ENCODE measurements at regions not wholly inside any gene's neighbourhood (a gene's known extent, or its start where the extent isn't known, plus 50 kb on each side); places are given as distances from the start of the nearest gene placed in this dataset.

DNA sequence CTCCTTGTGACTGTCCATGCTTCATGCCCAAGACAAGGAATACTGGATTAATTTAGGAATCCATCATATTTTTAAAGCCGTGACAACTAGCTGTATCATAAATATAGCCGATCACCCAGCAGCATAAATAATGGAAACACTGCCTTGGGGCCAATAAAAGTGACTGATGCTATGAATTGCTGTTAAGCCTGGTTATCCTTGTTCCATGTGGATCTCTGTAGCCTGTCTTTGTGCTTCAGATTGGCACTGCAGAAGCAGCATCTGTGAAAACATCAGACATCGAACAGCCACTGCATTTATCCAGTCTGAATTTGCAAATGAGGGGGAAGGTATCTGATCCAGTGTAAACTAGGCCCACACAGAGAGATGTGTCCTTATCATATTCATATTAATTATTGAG, 1181.8 kb downstream of the SORCS1 start:
- no peak for DNase-seq (ENCODE audit: low read depth in 2 of 2)

DNA sequence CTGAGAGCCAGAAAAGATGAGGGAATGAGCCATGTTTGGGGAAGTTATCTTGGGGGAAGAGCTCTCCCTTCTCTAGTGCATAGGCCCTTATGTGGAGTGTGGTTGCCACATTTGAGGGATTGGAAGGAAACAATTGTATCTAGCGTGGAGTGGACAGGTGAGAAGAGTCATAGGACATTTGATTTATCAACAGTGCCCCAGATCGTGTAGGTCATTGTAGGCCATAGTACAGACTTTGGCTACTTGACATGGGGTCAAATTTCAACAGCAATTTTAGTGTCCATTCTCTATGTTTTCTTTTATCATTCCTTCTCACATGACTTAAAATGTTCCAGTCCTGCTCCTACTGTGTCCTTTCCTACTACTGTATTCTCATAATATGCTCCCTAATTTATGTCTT, 1182.8 kb downstream of the SORCS1 start:
- DNase-seq (ENCODE audit: low read depth in 2 of 2): no peak

DNA sequence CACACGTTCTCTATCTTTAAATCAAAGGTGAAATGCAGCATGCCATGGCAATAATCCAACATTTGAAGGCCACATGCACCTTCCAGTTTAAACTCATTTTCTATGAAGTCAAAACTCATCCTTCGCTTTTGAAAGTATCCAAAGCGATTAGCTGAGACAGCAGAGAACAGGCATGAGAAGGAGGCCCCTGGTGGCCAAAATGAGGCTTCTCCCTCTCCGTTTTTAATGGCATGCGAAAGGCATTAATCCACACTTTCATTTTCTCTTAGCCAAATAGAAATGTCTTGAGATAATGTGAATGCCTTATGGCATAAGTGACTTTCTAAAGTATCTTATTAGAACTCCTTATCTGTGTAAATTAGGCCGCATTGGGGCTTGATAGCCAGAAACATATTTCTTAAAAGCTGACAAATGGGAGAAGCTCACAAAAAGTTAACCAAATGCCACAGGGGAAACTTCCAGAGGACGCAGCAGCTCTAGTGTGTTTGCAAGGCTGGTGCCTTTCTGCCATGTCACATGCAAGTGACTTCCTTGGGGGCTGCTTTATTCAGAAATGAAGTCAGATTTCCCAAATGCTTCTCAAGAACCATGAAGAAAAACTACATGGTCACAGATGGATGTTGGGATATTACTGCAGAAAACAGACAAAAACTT, 1189.6 kb downstream of the SORCS1 start:
- no peak for DNase-seq (ENCODE audit: low read depth in 2 of 2)

DNA sequence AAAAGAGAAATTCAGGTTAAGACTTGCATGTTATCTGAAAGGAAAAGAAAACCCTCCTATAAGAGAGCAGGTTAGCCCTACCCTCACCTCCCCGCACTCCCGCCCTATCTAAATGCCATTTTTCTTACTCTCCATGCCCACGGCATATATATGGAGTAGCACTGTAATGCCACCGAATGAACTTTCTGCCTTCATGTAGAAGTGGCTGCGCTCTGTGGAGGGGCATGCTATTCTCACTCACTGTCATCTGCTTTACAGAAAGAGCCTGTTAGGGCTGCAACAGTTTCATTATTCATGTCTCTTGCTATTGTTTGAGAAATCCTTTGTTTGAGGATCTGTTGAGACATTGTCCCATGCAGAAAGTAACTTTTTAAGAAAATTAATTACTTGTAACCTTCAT, 1190.6 kb downstream of the SORCS1 start:
- no peak for DNase-seq (ENCODE audit: low read depth in 2 of 2)

DNA sequence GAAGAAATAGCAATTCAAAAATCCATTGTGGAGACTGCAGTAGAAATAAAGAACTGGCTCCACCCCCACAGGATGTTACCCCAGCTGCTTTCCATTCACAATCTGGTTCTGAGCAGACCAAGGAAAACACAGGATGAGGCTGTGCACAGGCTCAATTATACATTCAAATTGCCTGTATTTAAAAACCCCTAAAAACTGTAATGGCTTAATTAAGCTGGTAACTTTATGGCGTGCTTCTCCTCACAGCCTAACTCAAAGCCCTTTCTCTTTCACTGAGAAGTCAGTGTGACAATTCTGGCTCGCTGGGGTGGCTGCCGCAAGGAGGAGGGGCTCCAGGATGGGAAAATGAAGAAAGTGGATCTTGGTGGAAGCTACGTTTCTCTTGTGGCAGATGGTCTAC, 1191.1 kb downstream of the SORCS1 start:
- no peak for DNase-seq (ENCODE audit: low read depth in 2 of 2)

DNA sequence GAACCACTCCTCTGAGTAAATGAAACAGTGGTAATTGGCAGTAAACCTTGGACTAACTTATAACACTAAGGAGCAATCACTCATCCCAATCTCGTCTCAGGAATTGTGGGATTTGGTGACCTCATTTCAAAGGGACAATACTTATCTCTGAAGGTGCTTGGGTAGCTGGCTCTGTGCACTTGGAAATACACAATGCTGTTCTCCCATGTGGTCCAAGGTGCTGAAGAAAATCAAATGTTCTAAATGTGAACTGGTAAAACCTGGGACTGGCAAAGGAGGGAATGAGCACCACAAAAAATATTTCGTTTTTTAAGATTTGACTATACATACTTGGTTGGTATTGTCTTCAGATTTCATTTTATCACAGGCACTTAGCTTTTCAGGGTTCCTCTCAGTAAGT, 1193.0 kb downstream of the SORCS1 start:
- DNase-seq (ENCODE audit: low read depth in 2 of 2): no peak

DNA sequence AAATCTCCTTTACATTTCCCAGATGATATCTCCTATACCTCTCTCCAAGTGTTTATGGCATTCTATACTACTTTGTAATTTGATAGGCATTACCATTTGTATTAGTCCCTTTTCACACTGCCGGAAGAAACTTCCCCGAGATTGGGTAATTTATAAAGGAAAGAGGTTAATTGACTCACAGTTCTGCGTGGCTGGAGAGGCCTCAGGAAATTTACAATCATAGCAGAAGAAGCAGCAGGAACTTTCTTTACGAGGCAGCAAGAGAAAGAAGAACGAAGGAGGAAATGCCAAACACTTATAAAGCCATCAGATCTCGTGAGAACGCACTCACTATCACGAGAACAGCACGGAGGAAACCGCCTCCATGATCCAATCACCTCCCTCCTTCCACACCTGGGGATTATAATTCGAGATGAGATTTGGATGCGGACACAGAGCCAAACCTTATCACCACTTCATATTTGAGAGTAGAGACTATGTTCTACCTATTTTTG, 1194.6 kb downstream of the SORCS1 start:
- DNase-seq (ENCODE audit: low read depth in 2 of 2): no peak

DNA sequence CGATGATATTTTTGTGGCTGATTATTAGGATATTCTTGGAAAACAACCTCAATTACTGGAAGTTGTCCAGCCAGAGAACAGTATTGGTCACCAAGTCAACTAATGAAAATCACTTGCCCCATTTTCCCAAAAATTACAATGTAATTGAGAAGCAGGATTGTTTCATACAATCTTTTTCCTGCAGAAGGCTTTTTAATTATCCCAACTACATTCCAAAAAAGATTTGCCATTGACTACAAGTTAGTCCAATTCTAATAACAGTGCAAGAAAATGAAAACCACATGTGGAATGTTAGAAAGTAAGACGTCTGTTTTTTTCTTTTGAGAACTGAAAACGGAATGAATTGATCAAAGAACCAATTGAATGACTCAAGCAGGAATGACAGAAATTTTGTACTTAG, 1195.8 kb downstream of the SORCS1 start:
- DNase-seq (ENCODE audit: low read depth in 2 of 2): no peak

DNA sequence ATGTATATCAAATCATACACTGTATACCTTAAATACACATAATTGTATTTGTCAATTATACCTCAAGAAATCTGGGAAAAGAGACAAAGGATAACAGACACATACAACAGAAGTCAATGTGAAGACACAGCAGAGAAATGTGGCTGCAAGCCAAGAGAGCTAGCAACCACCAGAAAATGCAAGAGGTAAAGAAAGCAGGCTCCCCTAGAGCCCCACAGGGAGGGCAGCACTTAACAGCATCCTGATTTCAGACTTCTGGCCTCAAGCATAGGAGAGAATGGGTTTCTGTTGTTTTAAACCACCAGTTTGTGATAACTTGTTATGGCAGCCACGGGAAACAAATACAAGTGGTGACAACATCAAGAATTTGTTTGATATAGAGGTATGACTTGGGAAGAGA, 1197.2 kb downstream of the SORCS1 start:
- no peak for DNase-seq (ENCODE audit: low read depth in 2 of 2)

DNA sequence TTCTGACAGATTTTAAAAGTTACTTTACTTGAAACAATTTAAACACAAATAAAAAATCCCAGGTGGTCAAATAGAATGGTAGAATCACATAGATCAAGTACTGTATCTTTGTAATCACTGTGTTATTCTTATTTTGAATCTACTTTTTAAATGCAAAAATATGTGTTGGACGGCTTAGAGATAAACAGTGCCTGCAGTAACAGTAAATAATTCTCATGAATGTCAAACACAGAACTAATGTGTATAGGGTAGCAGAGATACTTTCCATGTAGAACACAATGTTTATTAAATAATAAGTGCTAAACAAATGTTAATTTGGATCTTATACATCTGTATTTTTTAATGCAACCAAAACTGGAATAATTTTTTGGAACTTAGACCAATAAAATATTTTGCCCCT, 1199.4 kb downstream of the SORCS1 start:
- no peak for DNase-seq (ENCODE audit: low read depth in 2 of 2)

DNA sequence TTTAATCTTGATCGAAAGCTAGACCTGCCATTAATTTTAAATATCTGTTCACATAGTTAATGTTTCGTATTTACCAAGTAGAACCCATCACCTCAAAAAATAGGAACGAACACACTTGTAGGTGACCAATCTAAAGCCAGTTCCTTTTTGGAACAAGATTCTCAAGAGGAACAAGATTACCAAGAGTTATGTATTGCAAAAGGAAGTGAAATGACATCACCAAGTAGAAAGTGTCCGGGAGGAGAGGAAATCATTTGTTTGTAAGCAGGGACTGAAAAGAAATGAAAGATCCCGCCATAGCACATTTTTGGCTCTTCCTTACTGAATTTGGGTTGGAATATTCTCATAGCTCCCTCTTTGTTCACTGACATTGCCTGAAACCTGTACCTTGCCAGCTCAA, 1200.5 kb downstream of the SORCS1 start:
- no peak for DNase-seq (ENCODE audit: low read depth in 2 of 2)

DNA sequence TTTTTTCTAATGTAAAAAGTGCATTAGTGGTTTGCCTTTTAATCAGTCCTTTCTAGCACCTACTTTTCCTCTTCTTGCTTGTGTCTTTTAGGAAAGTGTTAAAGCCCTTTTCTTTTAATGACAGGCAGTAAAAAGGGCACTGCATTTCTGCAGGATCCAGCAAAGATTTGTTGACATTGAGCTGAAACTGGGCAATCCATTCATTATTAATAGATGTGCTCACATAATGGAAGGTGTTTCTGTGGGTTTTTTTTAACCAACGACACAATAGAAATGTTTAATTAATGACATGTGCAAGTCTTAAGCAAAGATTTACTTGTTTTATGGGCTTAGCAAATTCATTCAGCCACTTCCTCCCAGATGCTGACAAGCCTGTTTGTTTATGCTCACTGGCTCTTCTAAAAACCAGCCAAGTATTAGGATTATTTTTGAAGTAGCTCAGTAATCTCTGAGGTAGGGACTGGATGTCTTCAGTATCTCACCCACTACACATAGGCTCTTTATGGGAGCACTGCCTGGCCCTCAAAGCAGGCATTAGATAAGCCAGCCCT, 1201.1 kb downstream of the SORCS1 start:
- no peak for DNase-seq (ENCODE audit: low read depth in 2 of 2)

DNA sequence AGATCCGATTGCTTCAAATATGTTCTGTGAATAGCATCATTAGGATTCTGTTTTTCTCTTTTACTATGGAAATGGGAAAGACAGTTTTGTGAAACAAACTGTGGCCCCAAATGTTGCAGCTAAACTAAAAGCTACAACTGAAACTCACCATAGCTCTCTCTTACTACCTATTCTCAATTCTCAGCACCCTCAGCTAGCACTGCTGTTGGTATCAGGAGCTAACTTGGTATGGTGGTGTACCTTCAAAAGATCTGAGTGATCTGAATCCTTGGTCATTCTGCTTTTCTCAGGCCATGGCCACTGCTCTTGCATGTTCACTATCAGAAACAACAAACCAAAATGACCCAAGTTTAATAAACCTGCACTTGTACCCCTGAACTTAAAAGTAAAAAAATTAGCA, 1208.0 kb downstream of the SORCS1 start:
- no peak for DNase-seq (ENCODE audit: low read depth in 2 of 2)

DNA sequence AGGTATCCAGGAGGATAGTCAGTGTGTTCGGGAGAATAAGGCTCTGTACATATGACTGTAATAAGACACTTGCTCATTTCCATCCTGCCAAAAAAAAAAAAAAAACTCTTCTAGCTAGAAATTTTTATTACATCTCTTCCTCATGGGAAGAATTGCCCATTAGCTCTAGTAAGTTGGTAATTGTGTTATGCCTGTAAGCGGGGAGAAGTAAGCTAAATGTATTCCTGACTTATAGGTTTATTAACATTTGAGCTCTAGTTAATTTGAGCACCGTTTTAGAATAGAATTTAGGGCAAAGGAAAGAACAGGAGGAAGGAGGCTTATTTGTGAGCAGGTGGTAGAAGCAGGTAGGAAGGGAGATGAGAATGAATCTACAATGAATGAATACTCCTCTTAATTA, 1210.6 kb downstream of the SORCS1 start:
- no peak for DNase-seq (ENCODE audit: low read depth in 2 of 2)

DNA sequence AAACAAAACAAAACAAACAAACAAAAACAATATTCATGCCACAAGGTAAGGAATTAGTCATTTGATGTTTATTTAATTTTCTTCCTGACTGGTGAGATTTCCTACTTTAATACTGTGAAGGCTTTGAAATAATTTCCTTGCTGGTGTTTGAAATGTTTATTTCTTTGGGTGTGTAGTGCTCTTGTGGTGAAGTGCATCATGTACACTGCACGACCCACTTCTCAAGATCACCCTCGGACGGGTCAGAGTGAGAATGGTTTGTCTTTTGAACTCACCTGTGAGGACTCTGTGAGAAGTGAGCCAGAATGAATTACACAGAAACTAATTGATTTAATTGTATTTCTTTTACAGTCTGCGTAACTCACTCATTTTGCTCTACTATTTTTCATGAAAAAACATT, 1211.5 kb downstream of the SORCS1 start:
- DNase-seq (ENCODE audit: low read depth in 2 of 2): no peak

DNA sequence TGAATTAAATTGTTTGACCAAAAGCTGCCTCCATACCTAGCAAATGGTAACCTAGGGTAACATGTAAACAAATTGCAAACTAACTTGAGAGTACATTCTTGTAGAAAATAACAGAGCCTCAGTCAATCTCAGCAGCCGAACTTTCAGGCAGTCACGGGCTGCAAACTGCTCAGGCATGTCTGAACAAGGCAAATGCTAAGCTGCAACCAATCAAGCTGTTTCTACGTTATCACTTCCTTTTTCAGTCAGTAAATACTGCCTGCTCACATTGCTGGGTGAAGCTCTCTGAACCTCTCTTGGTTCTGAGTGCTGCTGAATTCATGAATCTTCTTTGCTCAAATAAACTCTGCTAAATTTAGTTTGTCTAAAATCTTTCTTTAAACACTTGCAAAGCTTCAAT, 1212.4 kb downstream of the SORCS1 start:
- no peak for DNase-seq (ENCODE audit: low read depth in 2 of 2)

DNA sequence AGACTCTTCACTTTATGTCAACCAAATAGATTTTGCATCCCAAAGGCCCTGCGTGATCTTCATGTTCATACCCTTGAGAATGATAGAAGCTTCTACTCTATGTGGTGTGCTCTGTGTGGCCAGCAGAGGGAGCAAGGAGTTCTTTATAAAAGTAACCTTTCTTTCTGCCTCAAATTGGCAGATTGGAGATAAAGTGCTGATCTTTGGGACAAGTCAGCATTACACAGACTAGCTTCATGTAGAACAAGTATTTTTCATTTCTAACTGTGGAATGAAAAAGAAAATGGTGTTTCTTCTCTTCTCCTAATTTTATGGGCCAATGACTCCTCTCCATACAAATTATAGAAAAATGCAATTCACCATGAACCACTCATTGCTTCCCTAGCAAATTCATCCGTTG, 1214.1 kb downstream of the SORCS1 start:
- peak in 1 of 2 donors; percentile 0 for DNase-seq (ENCODE audit: low read depth in 2 of 2)

DNA sequence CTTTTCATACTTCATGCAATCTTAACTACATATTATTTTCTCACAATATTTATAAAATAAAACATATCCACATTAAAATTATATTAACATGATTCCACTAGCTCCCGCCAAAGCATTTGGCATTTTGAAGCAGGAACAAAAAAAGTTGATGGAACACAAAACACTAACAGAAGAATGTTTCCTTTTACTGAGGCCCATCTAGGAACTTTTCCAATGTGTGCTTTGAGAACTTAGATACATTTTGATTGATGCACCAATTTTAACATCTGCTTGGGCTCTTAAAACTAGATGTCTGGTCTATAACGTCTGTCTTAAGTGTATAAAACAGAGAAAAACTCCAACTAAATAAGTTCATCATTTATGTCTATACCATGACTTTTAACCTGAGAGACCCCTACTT, 1214.8 kb downstream of the SORCS1 start:
- DNase-seq (ENCODE audit: low read depth in 2 of 2): no peak

DNA sequence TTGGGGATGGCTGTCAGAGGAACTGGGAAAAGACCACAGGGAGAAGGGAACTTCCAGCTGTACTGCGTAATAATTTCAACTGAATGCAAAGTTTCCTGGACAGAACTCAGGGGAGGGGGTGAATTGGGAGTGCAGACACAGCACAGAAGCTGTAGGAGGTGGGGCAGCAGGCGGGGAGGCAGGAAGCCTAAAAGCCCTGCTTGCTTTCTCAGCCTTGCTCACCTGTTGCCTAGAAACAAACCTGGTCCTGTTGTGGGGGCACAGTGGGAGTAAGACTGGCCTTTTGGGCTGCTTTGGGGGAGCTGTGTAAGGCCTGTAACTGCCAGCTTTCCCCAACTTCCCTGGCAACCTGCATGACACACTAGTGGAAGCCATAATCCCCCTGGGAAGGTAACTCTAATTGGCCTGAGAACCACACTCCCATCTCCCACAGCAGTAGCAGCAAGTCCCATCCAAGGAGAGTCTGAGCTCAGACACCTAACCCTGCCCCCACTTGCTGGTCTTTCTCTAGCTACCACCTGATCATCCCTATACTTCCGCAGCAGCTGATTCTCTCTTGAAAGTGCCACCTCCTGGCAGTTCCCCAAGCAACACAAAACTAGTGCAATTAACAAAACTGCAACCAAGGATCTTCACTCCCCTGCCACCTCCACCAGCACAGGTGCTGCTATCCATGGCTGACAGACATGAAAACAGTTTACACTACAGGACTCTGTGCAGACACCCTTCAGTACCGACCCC, 1239.3 kb downstream of the SORCS1 start:
- DNase-seq (ENCODE audit: low read depth in 2 of 2): no peak

DNA sequence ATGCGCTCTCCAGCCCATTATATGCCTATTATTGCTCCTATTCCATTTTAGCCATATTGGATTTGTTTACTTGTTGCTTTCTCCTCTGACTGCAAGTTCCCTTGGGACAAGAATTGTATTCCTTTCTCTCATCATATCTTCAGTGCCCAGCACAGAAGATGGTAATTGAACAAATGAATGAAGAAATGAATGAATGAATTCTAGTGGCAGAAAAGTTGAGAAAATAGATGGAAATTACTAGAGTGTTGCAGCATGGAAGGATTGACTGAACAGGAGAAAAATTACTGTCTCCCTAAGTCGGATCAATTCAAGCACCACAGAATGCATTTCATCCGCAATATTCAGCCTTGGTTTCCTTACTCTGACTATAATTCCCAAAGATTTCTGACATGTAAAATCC, 1243.2 kb downstream of the SORCS1 start:
- no peak for DNase-seq (ENCODE audit: low read depth in 2 of 2)

DNA sequence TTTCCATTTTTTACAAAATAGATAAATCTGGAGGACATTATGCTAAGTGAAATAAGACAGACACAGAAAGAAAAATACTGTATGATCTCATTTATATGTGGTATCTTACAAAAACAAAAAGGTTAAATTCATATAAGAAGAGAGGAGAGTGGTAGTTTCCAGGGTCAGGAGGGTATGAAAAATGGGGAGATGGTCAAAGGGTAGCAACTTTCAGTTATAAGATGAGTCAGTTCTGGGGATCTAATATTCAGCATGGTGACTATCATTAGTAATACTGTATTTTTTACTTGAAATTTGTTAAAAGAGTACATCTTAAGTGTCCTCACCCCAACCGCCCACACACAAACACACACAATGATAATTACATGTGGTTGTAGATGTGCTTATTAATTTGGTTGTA, 1250.1 kb downstream of the SORCS1 start:
- no peak for DNase-seq (ENCODE audit: low read depth in 2 of 2)

DNA sequence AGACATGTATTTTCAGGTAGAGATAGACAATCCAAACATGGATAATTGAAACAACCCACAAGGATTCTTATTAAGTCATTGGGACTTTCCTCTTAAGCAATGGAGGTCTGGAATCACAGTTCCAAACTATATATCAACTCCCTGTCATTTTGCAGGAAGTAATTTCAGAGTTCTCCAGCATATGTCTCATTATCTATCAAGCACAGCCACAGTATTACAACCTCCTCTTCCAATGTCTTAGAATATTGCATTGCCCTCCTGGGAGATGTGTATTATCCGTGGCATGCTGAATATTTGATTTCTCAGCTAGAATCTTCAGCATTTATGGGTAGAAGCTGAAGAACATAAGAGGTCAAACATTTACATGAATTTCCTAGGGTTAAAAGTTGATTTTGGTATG, 1255.8 kb downstream of the SORCS1 start:
- no peak for DNase-seq (ENCODE audit: low read depth in 2 of 2)

DNA sequence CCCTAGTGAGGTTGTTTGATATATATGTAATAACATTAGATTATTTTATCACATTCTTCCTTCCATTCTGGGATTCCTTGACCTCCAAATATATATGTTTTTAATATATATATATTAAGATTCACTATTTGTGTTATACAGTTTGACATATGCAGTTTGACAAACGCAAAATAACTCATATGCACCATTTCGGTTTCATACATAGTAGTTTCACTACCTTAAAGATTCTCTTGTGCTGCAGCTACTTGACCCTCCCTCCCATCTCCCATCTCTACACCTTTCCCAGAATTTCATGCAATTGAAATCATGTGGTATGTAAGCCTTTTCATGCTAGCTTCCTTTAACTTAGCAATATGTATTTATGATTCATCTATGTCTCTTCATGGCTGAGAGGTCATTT, 1244.4 kb downstream of the SORCS3 start:
- no peak for DNase-seq (ENCODE audit: low read depth in 2 of 2)

All from stimulated activated CD8-positive, alpha-beta memory T cell treated with anti-CD3 and anti-CD28 coated beads, Interleukin-2, amount 100 ng/mL, for 48 hours (primary cell).